Stimulated activated CD4-positive, alpha-beta T cell treated with anti-CD3 and anti-CD28 coated beads, TNF-alpha, amount 100 ng/mL, for 48 hours (primary cell): ENCODE measurements at regions not wholly inside any gene's neighbourhood (a gene's known extent, or its start where the extent isn't known, plus 50 kb on each side); places are given as distances from the start of the nearest gene placed in this dataset.

Experiments
- DNase-seq, 3 donors: peaks; one replicate each; pipeline ENCODE4 v3.0.0-alpha.2; 2020; ENCODE audit warnings: low read depth in 3 of 3

GRCh38 chr12:61879229-61879628 lies 381.0 kb upstream of the USP15 start:
- DNase-seq = no peak

- no peak for DNase-seq
Observed at GRCh38 chr12:61880186-61880585, 380.0 kb upstream of the USP15 start.

- no peak for DNase-seq
Observed at GRCh38 chr12:61891632-61892031, 368.6 kb upstream of the USP15 start.

GRCh38 chr12:61894168-61894567 lies 366.0 kb upstream of the USP15 start:
- DNase-seq = no peak

GRCh38 chr12:61896436-61896835 lies 363.8 kb upstream of the USP15 start:
- no peak for DNase-seq

GRCh38 chr12:61902403-61902802 lies 357.8 kb upstream of the USP15 start:
- DNase-seq = no peak

- no peak for DNase-seq
Observed at GRCh38 chr12:61911113-61911512, 349.1 kb upstream of the USP15 start.

GRCh38 chr12:61915420-61915819 lies 344.8 kb upstream of the USP15 start:
- DNase-seq = no peak

GRCh38 chr12:61916831-61917230 lies 343.4 kb upstream of the USP15 start:
- DNase-seq = no peak

- DNase-seq = no peak
Observed at GRCh38 chr12:61919686-61920085, 340.5 kb upstream of the USP15 start.

GRCh38 chr12:61920230-61920629 lies 340.0 kb upstream of the USP15 start:
- DNase-seq = no peak

GRCh38 chr12:61923152-61923551 lies 337.1 kb upstream of the USP15 start:
- no peak for DNase-seq

- DNase-seq = no peak
Observed at GRCh38 chr12:61934564-61934963, 325.6 kb upstream of the USP15 start.

- DNase-seq = no peak
Observed at GRCh38 chr12:61939977-61940376, 320.2 kb upstream of the USP15 start.

GRCh38 chr12:61956545-61956944 lies 303.7 kb upstream of the USP15 start:
- no peak for DNase-seq

- DNase-seq = no peak
Observed at GRCh38 chr12:61974461-61974860, 285.7 kb upstream of the USP15 start.

GRCh38 chr12:61985830-61986229 lies 274.4 kb upstream of the USP15 start:
- no peak for DNase-seq

- DNase-seq = no peak
Observed at GRCh38 chr12:61987173-61987572, 273.0 kb upstream of the USP15 start.

- DNase-seq = no peak
Observed at GRCh38 chr12:61991661-61992060, 268.5 kb upstream of the USP15 start.

GRCh38 chr12:61993734-61994345 lies 266.4 kb upstream of the USP15 start:
- DNase-seq = no peak

GRCh38 chr12:61996717-61997116 lies 263.5 kb upstream of the USP15 start:
- no peak for DNase-seq

GRCh38 chr12:61998791-61999190 lies 261.4 kb upstream of the USP15 start:
- DNase-seq = no peak

- DNase-seq = no peak
Observed at GRCh38 chr12:61999311-61999710, 260.9 kb upstream of the USP15 start.

GRCh38 chr12:62001424-62001823 lies 258.8 kb upstream of the USP15 start:
- DNase-seq = no peak
